OCI-LY1 (cell line): ENCODE measurements at regions not wholly inside any gene's neighbourhood (a gene's known extent, or its start where the extent isn't known, plus 50 kb on each side); places are given as distances from the start of the nearest gene placed in this dataset.

Experiments used
- EZH2 ChIP-seq: fragments of 200-600 bp; sonication (generic), shearing (Covaris generic); IDR thresholded peaks from 2 replicates; pipeline ENCODE4 v1.8.0; 2017; ENCODE audit warnings: borderline replicate concordance, mixed run types, mild to moderate bottlenecking, antibody characterized with exemption, low read length, moderate library complexity, mixed read lengths
- TF ChIP-seq, protein P1 (sequence below): fragments of 200-600 bp; sonication (generic), shearing (Covaris generic); IDR thresholded peaks from 2 replicates; pipeline ENCODE4 v1.5.1; 2017; ENCODE audit warnings: mild to moderate bottlenecking, antibody characterized with exemption, low read length, moderate library complexity, mixed read lengths

DNA sequence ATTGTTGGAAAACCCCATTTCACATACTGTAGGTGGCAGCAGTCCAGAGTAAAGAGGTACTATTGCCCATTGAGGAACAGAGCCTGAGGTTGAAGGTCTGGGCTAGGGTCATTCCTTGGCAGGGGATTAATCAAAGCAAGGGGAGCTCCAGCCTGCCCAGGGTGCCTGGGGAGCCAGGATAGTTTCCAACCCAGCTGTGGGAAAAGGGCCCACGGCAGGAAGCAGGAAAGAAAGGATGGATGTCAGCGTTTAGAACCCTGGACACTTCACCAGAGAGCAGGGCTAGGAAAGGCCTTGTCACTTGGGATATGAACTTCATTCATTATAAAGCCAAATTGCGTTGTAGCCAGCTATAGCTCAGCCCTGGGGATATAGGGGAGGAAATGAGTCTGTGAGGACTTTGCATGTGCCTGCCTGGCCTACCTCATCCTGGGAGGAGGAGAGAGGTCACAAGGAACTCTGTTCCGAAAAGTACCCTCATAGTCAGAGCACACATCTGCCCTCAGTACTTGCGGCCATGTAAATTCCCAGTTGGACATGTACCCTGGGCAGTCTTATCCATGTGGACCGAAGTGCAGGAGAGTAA is 140.2 kb upstream of the COPS8 start:
- TF ChIP-seq, protein P1, sequence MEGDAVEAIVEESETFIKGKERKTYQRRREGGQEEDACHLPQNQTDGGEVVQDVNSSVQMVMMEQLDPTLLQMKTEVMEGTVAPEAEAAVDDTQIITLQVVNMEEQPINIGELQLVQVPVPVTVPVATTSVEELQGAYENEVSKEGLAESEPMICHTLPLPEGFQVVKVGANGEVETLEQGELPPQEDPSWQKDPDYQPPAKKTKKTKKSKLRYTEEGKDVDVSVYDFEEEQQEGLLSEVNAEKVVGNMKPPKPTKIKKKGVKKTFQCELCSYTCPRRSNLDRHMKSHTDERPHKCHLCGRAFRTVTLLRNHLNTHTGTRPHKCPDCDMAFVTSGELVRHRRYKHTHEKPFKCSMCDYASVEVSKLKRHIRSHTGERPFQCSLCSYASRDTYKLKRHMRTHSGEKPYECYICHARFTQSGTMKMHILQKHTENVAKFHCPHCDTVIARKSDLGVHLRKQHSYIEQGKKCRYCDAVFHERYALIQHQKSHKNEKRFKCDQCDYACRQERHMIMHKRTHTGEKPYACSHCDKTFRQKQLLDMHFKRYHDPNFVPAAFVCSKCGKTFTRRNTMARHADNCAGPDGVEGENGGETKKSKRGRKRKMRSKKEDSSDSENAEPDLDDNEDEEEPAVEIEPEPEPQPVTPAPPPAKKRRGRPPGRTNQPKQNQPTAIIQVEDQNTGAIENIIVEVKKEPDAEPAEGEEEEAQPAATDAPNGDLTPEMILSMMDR, result no peak; the same call in 1 of the 2 replicates
- no peak for TF ChIP-seq EZH2
